Hepatocyte (in vitro differentiated cells): ENCODE measurements at regions not wholly inside any gene's neighbourhood (a gene's known extent, or its start where the extent isn't known, plus 50 kb on each side); places are given as distances from the start of the nearest gene placed in this dataset.

Experiments
- DNase-seq: peaks from one replicate; pipeline ENCODE4 v3.0.0-alpha.2; 2016; ENCODE audit warnings: low spot score
- H2AFZ ChIP-seq: fragments of 200-600 bp; sonication (generic); 2 replicates; pipeline ENCODE4 v1.6.0; 2016; ENCODE audit warnings: antibody characterized with exemption, mild to moderate bottlenecking
- H3K27ac ChIP-seq: fragments of 200-600 bp; sonication (generic); 2 replicates; pipeline ENCODE4 v1.5.1; 2016; ENCODE audit warnings: mild to moderate bottlenecking
- H3K27me3 ChIP-seq: fragments of 200-600 bp; sonication (generic); 2 replicates; pipeline ENCODE4 v1.6.1; 2016
- H3K36me3 ChIP-seq: fragments of 200-600 bp; sonication (generic); replicated peaks from 2 replicates; pipeline ENCODE4 v1.5.1; 2016; ENCODE audit warnings: low read depth; ENCODE audit not compliant: insufficient read depth
- H3K4me1 ChIP-seq: fragments of 200-600 bp; sonication (generic); 2 replicates; pipeline ENCODE4 v1.5.1; 2016; ENCODE audit warnings: mild to moderate bottlenecking, moderate library complexity; ENCODE audit not compliant: insufficient read depth
- H3K4me2 ChIP-seq: fragments of 200-600 bp; sonication (generic); 2 replicates; pipeline ENCODE4 v1.6.0; 2016
- H3K4me3 ChIP-seq: fragments of 200-600 bp; sonication (generic); 2 replicates; pipeline ENCODE4 v1.5.1; 2016; ENCODE audit warnings: mild to moderate bottlenecking
- H3K79me2 ChIP-seq: fragments of 200-600 bp; sonication (generic); 2 replicates; pipeline ENCODE4 v1.6.0; 2017; ENCODE audit warnings: mild to moderate bottlenecking
- H3K9me2 ChIP-seq: fragments of 200-600 bp; sonication (generic); replicated peaks from 2 replicates; pipeline ENCODE4 v1.6.0; 2017; ENCODE audit warnings: mild to moderate bottlenecking; ENCODE audit not compliant: insufficient read depth
- H3K9me3 ChIP-seq: fragments of 200-600 bp; sonication (generic); 2 replicates; pipeline ENCODE4 v1.5.1; 2016; ENCODE audit warnings: low read depth, mild to moderate bottlenecking
- H4K20me1 ChIP-seq: fragments of 200-600 bp; sonication (generic); 2 replicates; pipeline ENCODE4 v1.6.0; 2016; ENCODE audit warnings: mild to moderate bottlenecking; ENCODE audit not compliant: insufficient read depth, poor library complexity, severe bottlenecking
- EZH2 ChIP-seq: fragments of 200-600 bp; sonication (generic); IDR thresholded peaks from 2 replicates; pipeline ENCODE4 v1.6.1; 2016; ENCODE audit warnings: antibody characterized with exemption, mild to moderate bottlenecking, borderline replicate concordance
- EZH2phosphoT487 ChIP-seq: fragments of 200-600 bp; sonication (generic); IDR thresholded peaks from one replicate; pipeline ENCODE4 v1.6.1; 2018; ENCODE audit warnings: antibody characterized with exemption, mild to moderate bottlenecking, low read depth, moderate library complexity; ENCODE audit not compliant: unreplicated experiment, severe bottlenecking
- WGBS: methylation state at CpG from one replicate; pipeline ENCODE4 v1.1.6; 2016; ENCODE audit warnings: low lambda C conversion rate; ENCODE audit errors: missing lambda C conversion rate; 5-methylcytosine and 5-hydroxymethylcytosine counted together
- TF ChIP-seq, protein P1 (sequence below): fragments of 200-600 bp; sonication (generic); IDR thresholded peaks from 2 replicates; pipeline ENCODE4 v1.5.1; 2016; ENCODE audit warnings: antibody characterized with exemption, mild to moderate bottlenecking; ENCODE audit not compliant: poor library complexity

GRCh38 chr2:136219963-136220362, 102.0 kb upstream of the CXCR4 start:
- no peak for TF ChIP-seq EZH2
- TF ChIP-seq EZH2phosphoT487, result no peak
- TF ChIP-seq, protein P1, sequence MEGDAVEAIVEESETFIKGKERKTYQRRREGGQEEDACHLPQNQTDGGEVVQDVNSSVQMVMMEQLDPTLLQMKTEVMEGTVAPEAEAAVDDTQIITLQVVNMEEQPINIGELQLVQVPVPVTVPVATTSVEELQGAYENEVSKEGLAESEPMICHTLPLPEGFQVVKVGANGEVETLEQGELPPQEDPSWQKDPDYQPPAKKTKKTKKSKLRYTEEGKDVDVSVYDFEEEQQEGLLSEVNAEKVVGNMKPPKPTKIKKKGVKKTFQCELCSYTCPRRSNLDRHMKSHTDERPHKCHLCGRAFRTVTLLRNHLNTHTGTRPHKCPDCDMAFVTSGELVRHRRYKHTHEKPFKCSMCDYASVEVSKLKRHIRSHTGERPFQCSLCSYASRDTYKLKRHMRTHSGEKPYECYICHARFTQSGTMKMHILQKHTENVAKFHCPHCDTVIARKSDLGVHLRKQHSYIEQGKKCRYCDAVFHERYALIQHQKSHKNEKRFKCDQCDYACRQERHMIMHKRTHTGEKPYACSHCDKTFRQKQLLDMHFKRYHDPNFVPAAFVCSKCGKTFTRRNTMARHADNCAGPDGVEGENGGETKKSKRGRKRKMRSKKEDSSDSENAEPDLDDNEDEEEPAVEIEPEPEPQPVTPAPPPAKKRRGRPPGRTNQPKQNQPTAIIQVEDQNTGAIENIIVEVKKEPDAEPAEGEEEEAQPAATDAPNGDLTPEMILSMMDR, result no peak
- Histone ChIP-seq H4K20me1 (no peaks in the 10 kb centered on the region), H3K79me2 (no peaks in the 10 kb centered on the region), H3K4me3 (no peak overlapping the region), H3K9me3 (no peaks in the 10 kb centered on the region), H3K9me2 (no peaks in the 10 kb centered on the region), H2AFZ (no peak overlapping the region), H3K4me1 (peaks cover 16% of the 10 kb centered on the region), H3K36me3 (no peaks in the 10 kb centered on the region), H3K27me3 (no peaks in the 10 kb centered on the region), H3K4me2 (no peak overlapping the region), H3K27ac (no peak overlapping the region)
- DNase-seq, result no peak
- 33% methylated on average over 4 of the region's 4 CpGs for WGBS

GRCh38 chr2:136219341-136219740, 101.4 kb upstream of the CXCR4 start:
- TF ChIP-seq, protein P1, result no peak
- TF ChIP-seq EZH2phosphoT487 (no peak), EZH2 (no peak)
- Histone ChIP-seq H3K4me1 (peaks cover 15% of the 10 kb centered on the region), H2AFZ (no peak overlapping the region), H3K4me2 (no peak overlapping the region), H3K9me3 (no peaks in the 10 kb centered on the region), H4K20me1 (no peaks in the 10 kb centered on the region), H3K79me2 (no peaks in the 10 kb centered on the region), H3K4me3 (no peak overlapping the region), H3K27ac (no peak overlapping the region), H3K36me3 (no peaks in the 10 kb centered on the region), H3K27me3 (no peaks in the 10 kb centered on the region), H3K9me2 (no peaks in the 10 kb centered on the region)
- no peak for DNase-seq
- 68% methylated on average over 6 of the region's 6 CpGs for WGBS

DNA sequence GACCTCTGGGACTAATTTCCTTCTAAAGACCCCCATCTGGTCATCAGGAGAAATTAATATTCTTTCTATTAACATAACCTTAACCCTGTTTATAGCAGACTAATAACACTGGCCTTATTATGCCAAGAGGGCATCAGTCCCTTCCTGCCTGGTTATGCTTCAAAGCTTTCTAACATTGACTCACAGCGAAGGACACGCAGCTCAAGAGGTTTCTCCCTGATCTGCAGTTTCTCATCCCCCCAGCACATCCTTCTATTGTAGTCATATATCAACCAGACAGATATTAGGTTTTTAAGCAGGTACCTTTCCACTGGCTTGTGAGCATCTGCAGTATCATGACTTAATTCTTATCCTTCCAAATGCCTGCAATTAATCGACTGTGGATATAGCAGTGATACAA, 100.0 kb upstream of the CXCR4 start:
- 58% methylated on average over 3 of the region's 3 CpGs for WGBS
- no peaks in the 10 kb centered on the region for H4K20me1 ChIP-seq

More for the DNA sequence above, 100.0 kb upstream of the CXCR4 start:
- no peak for DNase-seq
- Histone ChIP-seq H3K4me2 (no peak overlapping the region), H3K9me3 (no peaks in the 10 kb centered on the region), H3K27ac (no peak overlapping the region), H3K9me2 (no peaks in the 10 kb centered on the region), H3K27me3 (no peaks in the 10 kb centered on the region), H3K4me1 (peaks cover 11% of the 10 kb centered on the region), H3K4me3 (no peak overlapping the region), H3K36me3 (no peaks in the 10 kb centered on the region), H2AFZ (no peak overlapping the region), H3K79me2 (no peaks in the 10 kb centered on the region)
- TF ChIP-seq EZH2phosphoT487, result no peak
- TF ChIP-seq EZH2, result no peak
- TF ChIP-seq, protein P1, result no peak
